ENCODE measurements at regions not wholly inside any gene's neighbourhood (a gene's known extent, or its start where the extent isn't known, plus 50 kb on each side); places are given as distances from the start of the nearest gene placed in this dataset.

DNA sequence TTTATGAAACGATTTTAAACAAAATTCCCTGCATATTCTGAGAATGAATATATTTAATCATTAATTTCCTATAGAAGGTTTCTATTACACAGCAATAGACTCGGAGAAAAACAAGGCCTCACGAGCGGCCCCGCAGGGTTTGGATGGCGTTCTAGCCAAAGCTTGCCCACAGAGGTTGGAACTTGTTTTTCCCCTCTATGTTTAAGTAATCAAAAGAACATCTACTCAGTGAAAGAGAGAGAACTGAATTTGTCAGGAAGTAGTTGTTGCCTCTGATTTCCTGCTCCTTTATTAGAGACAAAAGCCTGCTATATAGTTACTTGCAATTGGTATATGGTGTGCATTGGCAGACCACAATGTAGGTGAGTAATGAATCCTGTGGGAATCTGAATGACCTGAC lies 82.1 kb upstream of the HEY2 start:
- Histone ChIP-seq H3K27me3 (ENCODE audit: insufficient read depth, low read depth) (no peaks in the 10 kb centered on the region), H4K20me1 (ENCODE audit: insufficient read depth) (no peaks in the 10 kb centered on the region), H3K79me2 (ENCODE audit: insufficient read depth, low read depth) (no peaks in the 10 kb centered on the region), H3K27ac (no peak overlapping the region), H3K4me3 (IDR thresholded peaks at IDR 0.05; ENCODE audit: insufficient read depth, low read depth, low read length) (no peak overlapping the region), H3K4me2 (no peak overlapping the region), H3K9ac (no peak overlapping the region), H3K4me1 (ENCODE audit: low read depth, poor library complexity, severe bottlenecking) (no peaks in the 10 kb centered on the region), H2AFZ (ENCODE audit: low read depth) (no peak overlapping the region), H3K36me3 (ENCODE audit: insufficient read depth) (no peaks in the 10 kb centered on the region)
- TF ChIP-seq, protein P1, sequence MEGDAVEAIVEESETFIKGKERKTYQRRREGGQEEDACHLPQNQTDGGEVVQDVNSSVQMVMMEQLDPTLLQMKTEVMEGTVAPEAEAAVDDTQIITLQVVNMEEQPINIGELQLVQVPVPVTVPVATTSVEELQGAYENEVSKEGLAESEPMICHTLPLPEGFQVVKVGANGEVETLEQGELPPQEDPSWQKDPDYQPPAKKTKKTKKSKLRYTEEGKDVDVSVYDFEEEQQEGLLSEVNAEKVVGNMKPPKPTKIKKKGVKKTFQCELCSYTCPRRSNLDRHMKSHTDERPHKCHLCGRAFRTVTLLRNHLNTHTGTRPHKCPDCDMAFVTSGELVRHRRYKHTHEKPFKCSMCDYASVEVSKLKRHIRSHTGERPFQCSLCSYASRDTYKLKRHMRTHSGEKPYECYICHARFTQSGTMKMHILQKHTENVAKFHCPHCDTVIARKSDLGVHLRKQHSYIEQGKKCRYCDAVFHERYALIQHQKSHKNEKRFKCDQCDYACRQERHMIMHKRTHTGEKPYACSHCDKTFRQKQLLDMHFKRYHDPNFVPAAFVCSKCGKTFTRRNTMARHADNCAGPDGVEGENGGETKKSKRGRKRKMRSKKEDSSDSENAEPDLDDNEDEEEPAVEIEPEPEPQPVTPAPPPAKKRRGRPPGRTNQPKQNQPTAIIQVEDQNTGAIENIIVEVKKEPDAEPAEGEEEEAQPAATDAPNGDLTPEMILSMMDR (conservative IDR thresholded peaks at IDR 0.05; ENCODE audit: low read depth, low read length) = no peak

DNA sequence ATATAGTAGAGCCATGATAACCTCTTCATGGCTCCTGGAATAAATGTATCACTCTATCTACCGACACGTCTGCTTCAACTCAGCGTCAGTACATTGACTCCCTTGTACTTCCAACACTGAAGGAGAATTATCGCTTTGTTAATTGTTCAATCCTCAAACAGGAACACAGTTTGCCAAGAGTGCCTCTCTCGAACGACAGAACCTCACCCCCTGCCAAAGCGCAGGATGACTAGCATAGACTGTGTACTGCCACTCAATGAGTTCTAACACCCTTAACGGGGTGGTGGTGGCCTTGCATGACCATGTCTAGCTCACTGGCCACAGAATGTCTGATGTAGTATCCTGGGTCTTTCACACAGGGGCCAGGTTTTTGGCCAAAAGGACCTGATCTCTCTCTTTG lies 81.4 kb upstream of the HEY2 start:
- H3K4me1 ChIP-seq (ENCODE audit: low read depth, poor library complexity, severe bottlenecking) = no peaks in the 10 kb centered on the region
- no peak overlapping the region for H3K27ac ChIP-seq
- no peaks in the 10 kb centered on the region for H3K79me2 ChIP-seq (ENCODE audit: insufficient read depth, low read depth)
- H3K27me3 ChIP-seq (ENCODE audit: insufficient read depth, low read depth) = no peaks in the 10 kb centered on the region
- H3K4me3 ChIP-seq (IDR thresholded peaks at IDR 0.05; ENCODE audit: insufficient read depth, low read depth, low read length) = no peak overlapping the region
- H3K4me2 ChIP-seq = no peak overlapping the region
- H4K20me1 ChIP-seq (ENCODE audit: insufficient read depth) = no peaks in the 10 kb centered on the region
- H3K9ac ChIP-seq = no peak overlapping the region
- no peaks in the 10 kb centered on the region for H3K36me3 ChIP-seq (ENCODE audit: insufficient read depth)
- TF ChIP-seq, protein P1 (conservative IDR thresholded peaks at IDR 0.05; ENCODE audit: low read depth, low read length) = no peak
- H2AFZ ChIP-seq (ENCODE audit: low read depth) = no peak overlapping the region

DNA sequence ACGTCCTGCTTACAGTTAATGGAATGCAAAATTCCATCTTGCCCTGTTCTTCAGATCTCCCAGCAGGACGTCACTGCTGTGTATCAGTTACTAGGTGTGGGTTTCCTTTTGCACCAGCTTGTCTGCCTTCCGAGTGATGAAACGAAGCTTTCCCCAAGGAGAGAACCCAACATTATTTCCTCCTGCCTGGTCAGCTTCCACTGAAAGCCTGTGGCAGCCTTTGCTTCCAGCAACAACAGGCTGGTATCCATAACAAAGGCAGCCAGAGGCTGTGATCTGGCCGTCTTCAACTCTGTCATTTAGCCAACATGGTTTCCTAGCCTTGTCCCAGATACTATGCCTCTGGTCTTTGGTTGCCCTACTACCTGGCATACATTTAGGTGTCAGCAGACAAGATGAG lies 78.9 kb upstream of the HEY2 start:
- no peaks in the 10 kb centered on the region for H3K79me2 ChIP-seq (ENCODE audit: insufficient read depth, low read depth)
- H2AFZ ChIP-seq (ENCODE audit: low read depth) = no peak overlapping the region
- no peaks in the 10 kb centered on the region for H3K36me3 ChIP-seq (ENCODE audit: insufficient read depth)
- H3K4me3 ChIP-seq (IDR thresholded peaks at IDR 0.05; ENCODE audit: insufficient read depth, low read depth, low read length) = no peak overlapping the region
- TF ChIP-seq, protein P1 (conservative IDR thresholded peaks at IDR 0.05; ENCODE audit: low read depth, low read length) = no peak
- H3K27me3 ChIP-seq (ENCODE audit: insufficient read depth, low read depth) = no peaks in the 10 kb centered on the region
- no peak overlapping the region for H3K27ac ChIP-seq
- no peak overlapping the region for H3K9ac ChIP-seq
- H3K4me1 ChIP-seq (ENCODE audit: low read depth, poor library complexity, severe bottlenecking) = no peaks in the 10 kb centered on the region
- no peaks in the 10 kb centered on the region for H4K20me1 ChIP-seq (ENCODE audit: insufficient read depth)
- H3K4me2 ChIP-seq = no peak overlapping the region

DNA sequence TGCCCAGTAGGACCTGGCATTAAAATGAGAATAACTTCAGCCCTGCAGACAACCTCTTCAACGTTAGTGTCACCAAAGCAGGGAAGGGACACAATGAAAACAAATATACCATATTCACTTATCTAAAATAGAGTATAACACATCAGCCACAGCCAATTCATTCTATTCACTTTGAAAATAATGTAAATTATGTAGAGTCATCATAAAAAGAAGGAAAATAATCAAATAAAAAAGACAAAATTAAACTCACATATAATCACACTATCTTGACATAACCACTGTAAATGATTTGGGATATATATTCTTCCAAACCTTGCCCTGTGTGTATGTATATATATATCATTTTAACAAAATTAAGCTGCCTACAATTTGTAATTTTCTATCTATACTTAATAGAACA lies 78.1 kb upstream of the HEY2 start:
- no peaks in the 10 kb centered on the region for H3K4me1 ChIP-seq (ENCODE audit: low read depth, poor library complexity, severe bottlenecking)
- no peak overlapping the region for H3K4me3 ChIP-seq (IDR thresholded peaks at IDR 0.05; ENCODE audit: insufficient read depth, low read depth, low read length)
- no peaks in the 10 kb centered on the region for H3K27me3 ChIP-seq (ENCODE audit: insufficient read depth, low read depth)
- H3K27ac ChIP-seq = no peak overlapping the region
- H4K20me1 ChIP-seq (ENCODE audit: insufficient read depth) = no peaks in the 10 kb centered on the region
- no peak overlapping the region for H3K9ac ChIP-seq
- H2AFZ ChIP-seq (ENCODE audit: low read depth) = no peak overlapping the region
- H3K79me2 ChIP-seq (ENCODE audit: insufficient read depth, low read depth) = no peaks in the 10 kb centered on the region
- TF ChIP-seq, protein P1 (conservative IDR thresholded peaks at IDR 0.05; ENCODE audit: low read depth, low read length) = no peak
- no peak overlapping the region for H3K4me2 ChIP-seq
- H3K36me3 ChIP-seq (ENCODE audit: insufficient read depth) = no peaks in the 10 kb centered on the region

DNA sequence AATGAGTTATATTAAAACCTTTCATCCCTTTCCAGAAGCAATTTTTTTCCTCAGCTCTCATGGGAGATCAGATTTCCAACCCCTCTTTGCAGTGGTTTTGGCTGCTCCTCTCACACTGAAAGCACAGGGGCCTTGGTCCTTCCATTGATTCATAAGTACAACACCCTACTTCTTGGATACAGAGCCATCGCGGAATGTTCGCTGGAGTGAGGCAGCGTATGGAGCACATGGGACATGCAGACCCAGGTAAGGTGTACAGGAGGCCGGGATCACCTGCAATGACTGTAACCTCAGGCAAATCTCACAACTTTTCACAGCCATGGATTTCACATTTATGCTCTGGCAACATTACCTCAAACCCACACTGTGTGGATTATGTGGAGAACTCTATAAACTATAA lies 75.2 kb upstream of the HEY2 start:
- Histone ChIP-seq H3K4me1 (ENCODE audit: low read depth, poor library complexity, severe bottlenecking) (no peaks in the 10 kb centered on the region), H4K20me1 (ENCODE audit: insufficient read depth) (no peaks in the 10 kb centered on the region), H3K9ac (no peak overlapping the region), H3K79me2 (ENCODE audit: insufficient read depth, low read depth) (no peaks in the 10 kb centered on the region), H3K4me2 (no peak overlapping the region), H3K27me3 (ENCODE audit: insufficient read depth, low read depth) (no peaks in the 10 kb centered on the region), H3K27ac (no peak overlapping the region), H3K4me3 (IDR thresholded peaks at IDR 0.05; ENCODE audit: insufficient read depth, low read depth, low read length) (no peak overlapping the region), H3K36me3 (ENCODE audit: insufficient read depth) (no peaks in the 10 kb centered on the region), H2AFZ (ENCODE audit: low read depth) (no peak overlapping the region)
- TF ChIP-seq, protein P1 (conservative IDR thresholded peaks at IDR 0.05; ENCODE audit: low read depth, low read length) = no peak

Data from KMS-11 (cell line).